ENCODE measurements at regions not wholly inside any gene's neighbourhood (a gene's known extent, or its start where the extent isn't known, plus 50 kb on each side); places are given as distances from the start of the nearest gene placed in this dataset.

- intact Hi-C loops (cut with micrococcal nuclease) (no loop called here), dilution Hi-C loops (cut with MboI; ENCODE audit: extremely low pct_ligation_motif_present, low sequenced_read_pairs) (no loop called here)
- Histone ChIP-seq H3K79me2 (ENCODE audit: control insufficient read depth, insufficient read depth, low read length) (no peaks in the 10 kb centered on the region), H3K36me3 (ENCODE audit: control insufficient read depth in 2 of 2, extremely low read depth in 1 of 2, insufficient read depth in 2 of 2, low read length in 2 of 2) (no peaks in the 10 kb centered on the region), H3K9me1 (replicated peaks; ENCODE audit: control insufficient read depth, extremely low read depth, insufficient read depth, low read length) (no peaks in the 10 kb centered on the region), H3K9me3 (replicated peaks; ENCODE audit: control insufficient read depth, insufficient read depth, low read length) (peaks cover 2% of the 10 kb centered on the region), H3K4me2 (ENCODE audit: insufficient read depth, low read length) (no peak overlapping the region), H3K27me3 (ENCODE audit: control insufficient read depth in 2 of 2, insufficient read depth in 2 of 2, low read length in 2 of 2) (no peaks in the 10 kb centered on the region), H3K4me1 (ENCODE audit: control insufficient read depth, extremely low read depth, insufficient read depth, low read length) (no peaks in the 10 kb centered on the region), H3K4me3 (replicated peaks in 1 of 3; ENCODE audit: insufficient read depth in 1 of 3, low read depth in 1 of 3, low read length in 3 of 3) (no peak overlapping the region), H2AFZ (ENCODE audit: low read depth, low read length) (no peak overlapping the region), H3K27ac (ENCODE audit: insufficient read depth, low read depth, low read length) (no peak overlapping the region), H3K9ac (replicated peaks; ENCODE audit: extremely low read depth, insufficient read depth, low read length) (no peak overlapping the region), H4K20me1 (replicated peaks; ENCODE audit: control insufficient read depth, extremely low read depth, insufficient read depth, low read length) (no peaks in the 10 kb centered on the region)
- no TSS peak for BruUV-seq (replicated peaks)
- DNase-seq (ENCODE audit: low read depth, low spot score) = no peak
- POLR2A ChIA-PET = no interaction called here
- no peak for FAIRE-seq
- CTCF ChIA-PET = no interaction called here
- TF ChIP-seq POLR2A (IDR thresholded peaks at IDR 0.05; ENCODE audit: low read depth, low read length) (no peak), POLR2AphosphoS5 (IDR thresholded peaks at IDR 0.05; ENCODE audit: insufficient read depth, low read depth, low read length) (no peak), GATA2 (IDR thresholded peaks at IDR 0.05; ENCODE audit: insufficient read depth, insufficient read length, low read depth, low read length) (no peak), CTCF (IDR thresholded peaks at IDR 0.05; ENCODE audit: extremely low read depth in 1 of 2, insufficient read depth in 1 of 2, low read depth in 1 of 2, low read length in 2 of 2) (no peak), EZH2 (IDR thresholded peaks at IDR 0.05; ENCODE audit: borderline replicate concordance, low read depth, low read length, severe bottlenecking) (no peak), MAX (IDR thresholded peaks at IDR 0.05; ENCODE audit: insufficient read depth, insufficient read length) (no peak), MYC (IDR thresholded peaks at IDR 0.05; ENCODE audit: low read depth, low read length) (no peak), JUN (IDR thresholded peaks at IDR 0.05; ENCODE audit: borderline replicate concordance, insufficient read depth, insufficient read length, low read depth) (no peak), FOS (IDR thresholded peaks at IDR 0.05; ENCODE audit: borderline replicate concordance, insufficient read depth, low read length) (no peak)
These were observed 303.5 kb upstream of the KAZN start for GRCh38 chr1:14294860-14295536.
